Iris pigment epithelial cell (primary cell): ENCODE measurements at regions not wholly inside any gene's neighbourhood (a gene's known extent, or its start where the extent isn't known, plus 50 kb on each side); places are given as distances from the start of the nearest gene placed in this dataset.
"Not testable (repeated sequence)": the region's sequence is repeated elsewhere in the genome, so short reads cannot be mapped to it uniquely, and the experiment has no call there.

Source experiments
- DNase-seq: peaks from one replicate; pipeline ENCODE4 v3.0.0-alpha.2; 2011; ENCODE audit warnings: low read depth

GRCh38 chr13:88417801-88418200 lies 746.6 kb downstream of the SLITRK5 start:
- no peak for DNase-seq

- no peak for DNase-seq
Observed at GRCh38 chr13:88424463-88424862, 753.3 kb downstream of the SLITRK5 start.

GRCh38 chr13:88426661-88427060 lies 755.5 kb downstream of the SLITRK5 start:
- DNase-seq = no peak

- no peak for DNase-seq
Observed at GRCh38 chr13:88429862-88430261, 758.7 kb downstream of the SLITRK5 start.

- no peak for DNase-seq
Observed at GRCh38 chr13:88434953-88435352, 763.8 kb downstream of the SLITRK5 start.

GRCh38 chr13:88436974-88437373 lies 765.8 kb downstream of the SLITRK5 start:
- no peak for DNase-seq

GRCh38 chr13:88450515-88450914 lies 779.3 kb downstream of the SLITRK5 start:
- no peak for DNase-seq

- DNase-seq = no peak
Observed at GRCh38 chr13:88456151-88456550, 785.0 kb downstream of the SLITRK5 start.

GRCh38 chr13:88459331-88459730 lies 788.2 kb downstream of the SLITRK5 start:
- DNase-seq = no peak

- no peak for DNase-seq
Observed at GRCh38 chr13:88461272-88462009, 790.3 kb downstream of the SLITRK5 start.

- DNase-seq = no peak
Observed at GRCh38 chr13:88464851-88465250, 793.7 kb downstream of the SLITRK5 start.

- no peak for DNase-seq
Observed at GRCh38 chr13:88472316-88472715, 801.1 kb downstream of the SLITRK5 start.

- DNase-seq = no peak
Observed at GRCh38 chr13:88483202-88483601, 812.0 kb downstream of the SLITRK5 start.

GRCh38 chr13:88507909-88508308 lies 836.7 kb downstream of the SLITRK5 start:
- DNase-seq = no peak

GRCh38 chr13:88512993-88513392 lies 841.8 kb downstream of the SLITRK5 start:
- not testable (repeated sequence) for DNase-seq

- no peak for DNase-seq
Observed at GRCh38 chr13:88526186-88526852, 855.1 kb downstream of the SLITRK5 start.

- no peak for DNase-seq
Observed at GRCh38 chr13:88526853-88527215, 855.7 kb downstream of the SLITRK5 start.

GRCh38 chr13:88541994-88542393 lies 870.8 kb downstream of the SLITRK5 start:
- DNase-seq = no peak

- DNase-seq = no peak
Observed at GRCh38 chr13:88544836-88545235, 873.7 kb downstream of the SLITRK5 start.

GRCh38 chr13:88552966-88553365 lies 881.8 kb downstream of the SLITRK5 start:
- DNase-seq = no peak

GRCh38 chr13:88565566-88565965 lies 894.4 kb downstream of the SLITRK5 start:
- no peak for DNase-seq

- DNase-seq = no peak
Observed at GRCh38 chr13:88585861-88586260, 914.7 kb downstream of the SLITRK5 start.

- DNase-seq = peak; percentile 17
Observed at GRCh38 chr13:88586263-88586662, 915.1 kb downstream of the SLITRK5 start.

GRCh38 chr13:88590574-88590973 lies 919.4 kb downstream of the SLITRK5 start:
- no peak for DNase-seq
